HG02798 (cell line): ENCODE measurements at regions not wholly inside any gene's neighbourhood (a gene's known extent, or its start where the extent isn't known, plus 50 kb on each side); places are given as distances from the start of the nearest gene placed in this dataset.
"Not testable (repeated sequence)": the region's sequence is repeated elsewhere in the genome, so short reads cannot be mapped to it uniquely, and the experiment has no call there.

ENCODE experiments used
- ATAC-seq: cut with Tn5 transposase; IDR thresholded peaks from one replicate; pipeline ENCODE4 v1.9.1; 2021; ENCODE audit warnings: mild to moderate bottlenecking; ENCODE audit not compliant: unreplicated experiment, poor library complexity

DNA sequence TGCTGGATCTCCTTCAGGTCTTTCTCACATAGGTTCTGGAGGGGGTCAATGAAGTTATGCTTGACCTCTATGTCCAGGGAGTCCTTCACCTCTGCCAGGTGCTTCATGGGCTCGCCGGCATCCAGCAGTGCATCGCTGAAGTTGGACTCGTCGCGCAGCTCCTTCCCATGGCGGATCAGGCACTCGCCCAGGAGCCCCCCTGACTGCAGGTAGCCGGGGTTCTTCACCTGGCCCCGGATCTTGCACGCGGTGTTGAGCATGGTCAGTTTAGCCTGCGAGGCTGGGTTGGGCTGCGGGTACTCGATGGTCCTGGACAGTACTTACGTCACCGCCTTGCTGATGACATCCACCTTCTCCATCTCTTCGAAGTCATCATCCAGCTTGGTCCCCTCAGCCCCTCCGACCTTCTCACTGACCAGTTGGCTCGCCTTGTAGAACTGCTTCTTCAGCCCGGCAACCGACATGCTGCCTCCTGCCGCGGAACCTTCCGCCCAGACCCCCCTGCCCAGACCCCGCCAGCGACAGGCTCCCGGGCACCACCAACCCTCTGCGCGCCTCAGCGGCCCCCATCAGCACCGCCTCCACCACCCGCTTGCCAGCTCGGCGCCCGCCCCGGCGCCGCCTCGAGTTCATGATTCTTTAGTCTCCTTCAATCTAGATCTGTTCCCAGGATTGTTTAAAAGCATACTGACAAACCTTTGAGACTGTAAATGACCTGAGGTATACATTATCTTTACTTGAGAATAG is 99.8 kb downstream of the KPNA2 start:
- ATAC-seq: no peak

DNA sequence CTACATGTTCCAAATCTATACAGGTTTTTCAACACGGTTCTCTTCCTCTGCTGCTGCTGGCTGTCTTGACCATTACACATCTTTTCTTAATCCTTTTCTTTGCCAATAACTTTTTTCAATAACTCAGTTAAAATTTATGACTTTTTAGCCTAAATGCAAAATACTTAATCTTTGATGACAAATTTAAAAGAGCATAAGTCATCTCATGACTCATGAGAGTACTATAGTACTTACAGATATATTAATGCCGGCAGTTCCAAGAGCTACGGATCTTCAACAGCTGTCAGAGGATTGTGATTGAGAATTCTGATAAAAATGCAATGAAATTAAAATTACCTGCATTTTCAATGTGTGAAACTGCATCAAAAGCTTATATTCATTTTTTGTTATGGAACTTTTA is 105.5 kb downstream of the KPNA2 start:
- no peak for ATAC-seq

DNA sequence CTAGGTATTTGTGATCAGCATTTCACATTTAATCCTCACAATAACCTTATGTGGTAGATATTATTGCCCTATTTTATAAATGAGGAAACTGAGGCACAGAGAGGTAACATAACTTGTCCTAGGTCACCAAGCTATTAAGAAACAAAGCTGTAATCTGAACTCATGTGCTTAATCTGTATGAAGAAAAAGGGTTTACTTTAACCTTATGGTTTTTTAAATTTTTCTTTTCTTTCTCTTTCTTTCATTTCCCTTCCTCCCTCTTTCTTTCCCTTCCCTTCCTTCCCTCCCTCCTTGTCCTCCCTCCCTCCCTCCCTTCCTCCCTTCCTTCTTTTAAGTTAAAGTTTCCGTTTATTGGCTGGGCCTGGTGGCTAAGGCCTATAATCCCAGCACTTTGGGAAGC is 105.2 kb upstream of the AMZ2 start:
- no peak for ATAC-seq

DNA sequence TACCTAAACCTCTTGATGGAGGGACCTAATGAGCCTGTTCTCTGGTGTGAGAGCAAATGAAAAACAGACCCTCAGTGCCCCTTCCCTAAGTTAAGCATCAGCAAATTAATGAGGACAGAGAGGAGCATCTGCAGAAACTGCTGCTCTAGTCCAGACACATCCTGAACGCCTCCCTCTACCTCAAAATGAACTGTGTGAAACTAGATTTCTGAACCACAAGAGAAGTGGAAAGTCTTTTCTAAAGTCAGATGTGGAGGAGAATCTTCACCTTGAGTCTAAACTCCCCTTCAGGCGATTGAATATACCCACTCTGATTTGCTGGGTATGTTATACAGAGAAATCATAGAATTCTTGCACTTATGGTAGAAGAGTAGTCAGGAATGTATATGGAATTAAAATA is 104.4 kb upstream of the AMZ2 start:
- no peak for ATAC-seq

DNA sequence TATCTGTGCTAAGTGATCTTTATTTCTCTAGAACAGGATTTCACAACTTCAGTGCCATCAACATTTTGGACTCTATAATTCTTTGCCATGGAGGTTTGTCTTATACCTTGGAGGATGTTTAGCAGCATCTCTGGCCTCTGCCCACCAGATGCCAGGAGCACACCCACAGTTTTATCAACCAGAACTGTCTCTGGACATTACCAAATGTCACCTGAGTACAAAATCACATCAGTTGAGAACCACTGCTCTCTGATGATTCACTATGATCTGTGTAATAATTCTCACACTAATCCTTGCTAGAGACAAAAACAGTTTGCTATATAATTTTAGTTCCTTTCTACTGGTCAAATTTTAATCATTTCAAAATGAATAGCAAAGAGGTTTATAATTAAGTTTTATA is 102.8 kb upstream of the AMZ2 start:
- ATAC-seq: no peak

DNA sequence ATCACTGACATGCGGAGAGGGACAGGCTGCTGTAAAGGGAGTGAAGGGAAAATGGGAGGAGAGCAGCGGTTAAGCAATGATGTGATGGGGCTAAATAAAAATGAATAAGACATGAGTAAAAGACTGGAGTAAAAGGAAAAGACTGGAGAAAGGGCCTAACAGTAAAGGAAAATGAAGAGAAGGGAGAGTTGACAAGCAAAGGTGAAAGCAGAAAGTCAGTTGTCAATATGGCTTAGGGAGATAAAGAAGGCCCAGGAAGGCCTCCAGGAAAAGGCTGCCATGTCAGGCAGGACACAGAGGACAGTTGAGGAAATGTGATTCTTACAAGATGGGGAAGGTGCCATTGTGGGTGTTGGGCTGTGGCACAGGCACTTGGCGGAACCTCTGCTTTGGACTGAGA is 98.9 kb upstream of the AMZ2 start:
- no peak for ATAC-seq

DNA sequence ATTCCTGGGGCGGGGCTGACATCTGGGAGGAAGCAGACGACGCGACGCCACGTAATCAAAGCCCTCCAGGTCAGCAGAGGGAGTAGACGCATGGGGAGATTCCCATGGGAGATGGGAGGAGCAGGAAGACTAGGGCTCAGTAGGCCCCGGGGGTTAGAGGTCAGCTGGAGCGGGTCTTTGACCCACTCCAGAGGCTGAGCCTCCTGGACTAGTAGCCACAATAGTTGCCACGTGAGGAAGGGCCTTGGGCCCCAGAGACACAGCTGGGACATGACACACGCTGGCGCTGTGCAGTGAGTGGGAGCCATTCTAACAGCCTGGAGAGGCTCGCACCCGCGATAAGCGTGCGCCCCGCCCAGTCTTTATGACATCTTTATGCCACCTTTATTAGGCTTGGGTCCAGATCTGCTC is 95.7 kb upstream of the AMZ2 start:
- ATAC-seq: no peak

DNA sequence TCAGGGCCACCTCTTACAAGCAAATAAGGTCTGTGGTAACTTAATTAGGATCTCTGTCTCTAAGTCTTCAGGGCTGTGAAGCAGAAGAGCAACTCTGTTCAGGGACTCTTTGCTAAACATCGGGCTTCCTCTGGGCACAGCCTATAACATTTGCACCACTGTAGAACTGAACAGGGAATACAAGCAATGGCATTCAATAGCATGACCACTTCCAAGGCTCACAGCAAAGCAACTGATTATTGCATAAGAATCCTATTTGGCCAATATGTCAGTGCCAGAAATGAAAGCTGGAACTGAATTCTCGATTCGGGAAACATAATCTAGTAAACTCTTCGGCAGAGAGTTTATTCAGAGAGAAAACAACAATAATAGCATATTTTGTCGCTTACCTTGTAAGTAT is 92.2 kb upstream of the AMZ2 start:
- ATAC-seq: no peak

DNA sequence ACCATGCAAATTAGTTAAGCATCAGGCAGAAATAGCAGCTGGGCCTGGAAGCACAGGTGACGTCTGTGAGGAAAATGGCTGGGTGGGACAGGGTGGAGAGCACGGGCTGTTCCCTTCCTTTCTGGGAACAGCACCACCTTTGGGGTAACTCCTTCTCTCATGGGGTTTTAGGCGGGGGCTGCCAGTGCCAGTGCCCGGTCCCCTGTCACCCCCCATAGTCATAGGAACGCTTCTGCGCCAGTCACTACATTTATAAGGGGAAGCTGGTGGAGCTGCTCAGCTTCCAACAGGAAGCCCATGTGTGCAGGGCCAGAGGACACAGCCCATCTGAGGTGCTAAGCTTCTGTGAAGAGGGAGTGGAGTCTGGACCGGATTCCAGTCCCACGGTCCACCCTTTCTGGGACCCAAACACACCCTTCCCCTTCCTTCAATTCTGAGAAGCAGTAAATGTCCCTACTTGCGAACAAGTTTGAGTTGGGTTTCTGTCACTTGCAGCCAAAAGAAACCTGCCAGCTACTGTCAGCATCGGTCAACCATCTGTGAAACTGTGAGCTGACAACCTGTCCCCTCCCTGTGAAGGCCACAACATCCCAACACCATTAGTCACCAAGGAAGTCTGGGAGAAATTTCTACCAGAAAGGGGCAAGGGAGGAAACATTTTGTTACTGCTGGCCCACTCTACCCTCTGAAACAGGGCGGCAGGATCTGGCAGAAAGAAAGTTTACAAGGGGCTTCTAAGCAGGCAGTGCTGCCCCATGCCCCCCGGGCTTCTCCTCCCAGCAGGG is 86.0 kb upstream of the AMZ2 start:
- no peak for ATAC-seq

DNA sequence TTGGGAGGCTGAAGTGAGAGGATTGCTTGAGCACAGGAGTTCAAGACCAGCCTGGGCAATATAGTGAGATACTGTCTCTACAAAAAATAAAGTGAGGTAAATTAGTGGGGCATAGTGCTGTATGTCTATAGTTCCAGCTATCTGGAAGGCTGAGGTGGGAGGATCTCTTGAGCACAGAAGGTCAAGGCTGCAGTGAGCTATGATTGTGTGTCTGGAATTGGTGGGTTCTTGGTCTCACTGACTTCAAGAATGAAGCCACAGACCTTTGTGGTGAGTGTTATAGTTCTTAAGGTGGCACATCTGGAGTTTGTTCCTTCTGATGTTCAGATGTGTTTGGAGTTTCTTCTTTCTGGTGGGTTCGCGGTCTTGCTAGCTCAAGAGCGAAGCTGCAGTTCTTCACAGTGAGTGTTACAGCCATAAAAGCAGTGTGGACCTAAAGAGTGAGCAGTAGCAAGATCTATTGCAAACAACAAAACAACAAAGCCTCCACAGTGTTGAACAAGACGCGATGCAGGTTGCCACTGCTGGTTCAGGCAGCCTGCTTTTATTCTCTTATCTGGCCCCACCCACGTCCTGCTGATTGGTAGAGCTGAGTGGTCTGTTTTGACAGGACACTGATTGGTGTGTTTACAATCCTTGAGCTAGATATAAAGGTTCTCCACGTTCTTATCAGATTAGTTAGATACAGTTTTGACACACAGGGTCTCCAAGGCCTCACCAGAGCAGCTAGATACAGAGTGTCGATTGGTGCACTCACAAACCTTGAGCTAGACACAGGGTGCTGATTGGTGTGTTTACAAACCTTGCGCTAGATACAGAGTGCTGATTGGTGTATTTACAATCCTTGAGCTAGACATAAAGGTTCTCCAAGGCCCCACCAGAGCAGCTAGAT is 79.3 kb upstream of the AMZ2 start:
- not testable (repeated sequence) for ATAC-seq

DNA sequence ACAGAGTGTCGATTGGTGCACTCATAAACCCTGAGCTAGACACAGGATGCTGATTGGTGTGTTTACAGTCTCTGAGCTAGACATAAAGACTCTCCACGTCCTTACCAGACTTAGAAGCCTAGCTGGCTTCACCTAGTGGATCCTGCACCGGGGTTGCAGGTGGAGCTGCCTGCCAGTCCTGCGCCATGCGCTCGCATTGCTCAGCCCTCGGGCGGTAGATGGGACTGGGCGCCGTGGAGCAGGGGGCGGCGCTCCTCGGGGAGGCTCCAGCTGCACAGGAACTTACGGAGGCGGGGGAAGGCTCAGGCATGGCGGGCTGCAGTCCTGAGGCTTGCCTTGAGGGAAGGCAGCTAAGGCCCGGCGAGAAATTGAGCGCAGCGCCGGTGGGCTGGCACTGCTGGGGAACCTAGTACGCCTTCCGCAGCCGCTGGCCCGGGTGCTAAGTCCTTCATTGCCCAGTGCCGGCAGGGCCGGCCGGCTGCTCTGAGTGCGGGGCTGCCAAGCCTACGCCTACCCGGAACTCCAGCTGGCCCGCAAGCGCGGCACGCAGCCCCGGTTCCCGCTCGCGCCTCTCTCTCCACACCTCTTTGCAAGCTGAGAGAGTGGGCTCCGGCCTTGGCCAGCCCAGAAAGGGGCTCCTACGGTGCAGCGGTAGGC is 78.5 kb upstream of the AMZ2 start:
- not testable (repeated sequence) for ATAC-seq

DNA sequence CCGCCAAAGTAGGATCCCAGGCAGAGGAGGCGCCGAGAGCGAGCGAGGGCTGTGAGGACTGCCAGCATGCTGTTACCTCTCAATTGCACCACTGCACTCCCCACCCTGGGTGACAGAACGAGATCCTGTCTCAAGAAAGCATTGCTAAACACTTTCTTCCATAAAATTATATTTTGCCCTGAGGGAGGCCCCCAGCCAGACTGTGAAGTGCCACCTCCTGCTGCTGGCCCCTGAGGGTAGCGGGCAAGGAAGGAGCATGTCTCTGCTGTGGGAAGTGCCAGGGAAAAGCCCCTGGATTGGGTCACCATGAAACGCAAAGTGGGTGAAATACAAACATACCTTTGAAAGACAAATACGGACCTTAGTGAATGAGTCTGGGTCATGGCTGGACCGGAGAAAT is 78.0 kb upstream of the AMZ2 start:
- no peak for ATAC-seq

DNA sequence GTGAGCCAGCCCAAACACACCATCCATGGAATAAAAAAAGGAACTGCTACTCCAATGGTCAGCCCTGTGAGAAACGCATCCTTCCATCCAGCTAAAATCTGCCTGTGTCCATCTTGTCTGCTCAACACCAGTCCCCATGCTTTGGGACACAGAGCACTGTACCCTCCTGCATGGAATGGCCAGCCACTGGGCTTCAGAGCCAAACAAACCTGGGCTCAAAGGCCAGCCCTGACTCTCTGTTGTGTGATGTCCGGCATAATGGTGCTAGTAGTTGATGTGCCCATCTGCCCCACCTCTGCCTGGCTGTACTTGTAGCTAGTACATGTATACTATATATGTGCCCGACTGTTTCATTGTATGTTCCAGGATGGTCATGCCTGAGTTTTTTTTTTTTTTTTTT is 77.6 kb upstream of the AMZ2 start:
- no peak for ATAC-seq

DNA sequence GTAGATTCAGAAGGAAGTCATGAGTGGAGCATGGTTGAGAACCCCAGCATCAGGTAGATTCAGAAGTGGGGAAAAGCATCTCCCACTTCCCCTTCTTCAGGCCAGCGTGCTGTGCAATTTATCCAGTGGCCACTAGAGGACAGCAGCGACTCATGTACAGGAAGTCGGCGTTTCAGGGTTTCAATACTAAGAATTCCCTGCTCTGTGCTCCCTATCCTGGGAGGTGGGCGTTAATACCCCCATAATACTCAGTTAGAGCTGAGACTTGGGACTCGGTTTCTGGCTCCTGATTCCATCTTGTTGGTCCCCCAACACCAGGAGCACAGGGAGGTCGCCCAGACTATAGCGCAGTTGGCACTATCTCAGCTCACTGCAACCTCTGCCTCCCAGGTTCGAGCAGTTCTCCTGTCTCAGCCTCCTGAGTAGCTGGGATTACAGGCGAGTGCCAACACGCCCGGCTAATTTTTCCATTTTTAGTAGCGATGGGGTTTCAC is 75.3 kb upstream of the AMZ2 start:
- ATAC-seq: no peak

DNA sequence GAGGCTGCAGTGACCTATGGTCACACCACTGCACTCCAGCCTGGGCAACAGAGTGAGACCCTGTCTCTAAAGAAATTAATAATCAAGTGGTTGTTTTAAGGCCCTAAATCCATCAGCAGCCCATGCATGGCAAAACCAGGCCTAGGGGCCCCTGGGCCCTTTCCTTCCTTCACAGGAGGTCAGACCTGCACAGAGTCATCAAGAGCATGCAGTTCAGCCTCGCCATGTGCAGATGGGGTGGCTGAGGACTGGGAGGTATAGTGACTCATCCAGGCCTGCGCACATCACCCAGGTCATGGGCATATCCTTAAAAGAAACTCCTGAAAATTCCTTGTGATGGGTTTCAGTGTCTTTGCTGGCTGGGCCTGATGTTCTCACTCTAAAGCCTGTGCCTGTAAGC is 72.4 kb upstream of the AMZ2 start:
- no peak for ATAC-seq

DNA sequence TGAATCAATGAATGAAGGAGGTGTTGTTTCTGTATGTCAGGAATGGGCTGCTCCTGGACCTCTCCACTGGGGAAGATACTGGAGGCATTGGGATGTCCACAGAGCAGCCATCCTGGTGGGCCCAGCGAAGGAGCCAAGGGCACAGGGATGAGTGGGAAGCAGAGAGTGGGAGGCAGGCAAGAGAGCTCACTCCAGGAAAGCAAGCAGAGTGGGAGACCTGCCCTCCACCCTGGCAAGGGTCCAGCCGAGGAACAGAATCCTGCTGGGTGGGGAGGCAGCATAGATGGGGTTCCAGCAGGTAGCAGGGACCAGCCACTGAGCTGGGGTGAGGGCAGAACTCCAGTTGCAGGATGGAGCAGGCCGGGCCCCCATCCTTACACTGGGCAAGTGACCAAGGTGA is 71.9 kb upstream of the AMZ2 start:
- ATAC-seq: no peak

DNA sequence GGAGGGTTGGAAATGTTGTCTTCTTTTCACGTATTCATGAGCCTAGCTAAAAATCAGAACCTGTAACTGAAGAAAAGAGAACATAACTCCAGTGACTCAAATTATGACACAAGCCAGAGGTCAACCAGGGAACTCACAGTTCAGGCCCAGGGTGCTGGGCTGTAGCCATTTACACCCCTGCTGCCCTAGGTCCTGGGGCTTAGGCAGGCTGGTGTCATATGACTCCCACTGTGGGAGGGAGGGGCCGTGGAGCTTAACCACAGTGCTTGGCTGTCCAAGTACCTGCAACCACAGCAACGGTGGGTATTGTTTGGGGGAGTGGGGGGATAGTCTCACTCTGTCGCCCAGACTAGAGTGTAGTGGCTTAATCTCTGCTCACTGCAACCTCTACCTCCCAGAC is 71.1 kb upstream of the AMZ2 start:
- no peak for ATAC-seq

DNA sequence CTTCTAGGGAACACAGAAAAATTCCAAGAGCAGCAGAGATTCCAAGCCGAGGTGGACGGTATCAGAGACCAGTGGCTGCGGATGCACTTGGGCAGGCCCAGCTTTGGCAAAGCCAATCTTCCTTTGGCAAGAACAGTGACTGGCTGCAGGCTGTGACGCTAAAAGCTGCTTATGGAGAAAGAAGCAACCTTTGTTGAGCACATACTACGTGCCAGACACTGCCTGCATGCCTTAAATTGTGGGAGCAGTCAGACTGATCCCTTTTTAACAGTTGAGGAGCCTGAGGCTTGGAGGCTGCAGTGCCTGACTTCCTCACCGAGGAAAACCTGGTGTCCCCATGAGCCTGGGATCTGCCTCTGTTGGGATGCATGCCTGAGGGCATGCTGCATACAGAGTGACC is 69.0 kb upstream of the AMZ2 start:
- no peak for ATAC-seq

DNA sequence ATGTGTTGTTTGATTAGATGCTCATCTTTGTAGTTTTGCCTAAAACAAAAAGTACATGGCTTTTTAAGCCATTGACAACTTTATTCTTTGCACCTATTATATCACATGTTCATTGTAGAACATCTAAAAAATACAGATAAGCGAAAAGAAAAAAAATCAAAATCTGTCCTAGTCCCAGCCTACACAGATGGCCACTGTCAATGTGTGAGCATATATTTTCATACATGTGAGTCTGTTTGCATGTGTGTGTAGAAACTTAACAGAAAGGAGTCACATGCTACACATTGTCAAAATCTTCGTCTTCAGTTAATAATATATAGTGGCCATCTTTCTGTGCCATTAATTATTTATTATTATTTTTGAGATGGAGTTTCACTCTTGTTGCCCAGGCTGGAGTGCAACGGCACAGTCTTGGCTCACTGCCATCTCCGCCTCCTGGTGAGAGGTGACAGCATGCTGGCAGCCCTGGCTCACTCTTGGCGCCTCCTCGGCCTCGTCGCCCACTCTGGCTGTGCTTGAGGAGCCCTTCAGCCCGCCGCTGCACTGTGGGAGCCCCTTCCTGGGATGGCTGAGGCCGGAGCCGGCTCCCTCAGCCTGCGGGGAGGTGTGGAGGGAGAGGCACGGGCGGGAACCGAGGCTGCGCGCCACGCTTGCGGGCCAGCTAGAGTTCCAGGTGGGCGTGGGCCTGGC is 68.5 kb upstream of the AMZ2 start:
- ATAC-seq: no peak

DNA sequence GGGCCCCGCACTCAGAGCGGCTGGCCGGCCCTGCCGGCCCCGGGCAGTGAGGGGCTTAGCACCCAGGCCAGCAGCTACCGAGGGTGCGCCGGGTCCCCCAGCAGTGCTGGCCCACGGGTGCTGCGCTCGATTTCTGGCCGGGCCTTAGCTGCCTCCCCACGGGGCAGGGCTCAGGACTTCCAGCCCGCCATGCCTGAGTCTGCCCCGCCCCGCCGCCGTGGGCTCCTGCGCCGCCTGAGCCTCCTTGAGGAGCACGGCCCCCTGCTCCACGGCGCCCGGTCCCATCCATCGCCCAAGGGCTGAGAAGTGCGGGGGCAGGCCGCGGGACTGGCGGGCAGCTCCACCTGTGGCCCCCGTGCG is 67.9 kb upstream of the AMZ2 start:
- no peak for ATAC-seq
